PC-9 (cell line): ENCODE measurements at regions not wholly inside any gene's neighbourhood (a gene's known extent, or its start where the extent isn't known, plus 50 kb on each side); places are given as distances from the start of the nearest gene placed in this dataset.
"Not testable (repeated sequence)": the region's sequence is repeated elsewhere in the genome, so short reads cannot be mapped to it uniquely, and the experiment has no call there.

Experiments
- BruUV-seq: library from RNA; stranded (reverse); fragments of 400-500 nt; replicated peaks from 2 replicates; lab custom pipeline; 2021; lab: Mats Ljungman, UMichigan
- CTCF ChIA-PET: fragments of 300-600 bp; sonication (Branson Sonifier 250); formaldehyde crosslinking; loops from one replicate; lab custom pipeline; 2022; ENCODE audit warnings: antibody characterized with exemption; lab: Charles Lee
- POLR2A ChIA-PET: fragments of 300-600 bp; sonication (Branson Sonifier 250); formaldehyde crosslinking; loops from one replicate; lab custom pipeline; 2022; ENCODE audit warnings: antibody characterized with exemption; ENCODE audit not compliant: unreplicated experiment; lab: Charles Lee
- DNase-seq, 2 experiments: peaks; one replicate each; pipeline versions ENCODE4 v3.0.0 to v3.0.0-alpha.2; 2015 to 2022; ENCODE audit warnings: mixed read lengths in 1 of 2
- H2AFZ ChIP-seq: fragments of 200-600 bp; sonication (generic); 2 replicates; pipeline ENCODE4 v1.8.1; 2017; ENCODE audit warnings: antibody characterized with exemption
- H3F3A ChIP-seq: fragments of 200-600 bp; sonication (generic); 2 replicates; pipeline ENCODE4 v1.8.1; 2017; ENCODE audit warnings: antibody characterized with exemption, mild to moderate bottlenecking, low read depth; ENCODE audit not compliant: insufficient read depth
- H3K27ac ChIP-seq: fragments of 200-600 bp; sonication (generic); 2 replicates; pipeline ENCODE4 v1.6.1; 2016; ENCODE audit warnings: mixed run types
- H3K27me3 ChIP-seq: fragments of 200-600 bp; sonication (generic); 2 replicates; pipeline ENCODE4 v1.6.1; 2016; ENCODE audit warnings: low read depth, mixed run types; ENCODE audit not compliant: insufficient read depth
- H3K36me3 ChIP-seq: fragments of 200-600 bp; sonication (generic); 2 replicates; pipeline ENCODE4 v1.6.1; 2016; ENCODE audit warnings: low read depth, mixed run types
- H3K4me1 ChIP-seq: fragments of 200-600 bp; sonication (generic); replicated peaks from 2 replicates; pipeline ENCODE4 v1.6.1; 2016; ENCODE audit warnings: mixed run types; ENCODE audit not compliant: insufficient read depth
- H3K4me2 ChIP-seq: fragments of 200-600 bp; sonication (generic); 2 replicates; pipeline ENCODE4 v1.6.1; 2017; ENCODE audit warnings: mixed run types
- H3K4me3 ChIP-seq: fragments of 200-600 bp; sonication (generic); 2 replicates; pipeline ENCODE4 v1.6.1; 2016; ENCODE audit warnings: mixed run types
- H3K79me2 ChIP-seq: fragments of 200-600 bp; sonication (generic); 2 replicates; pipeline ENCODE4 v1.6.1; 2017; ENCODE audit warnings: low read depth, mixed run types
- H3K9me2 ChIP-seq: fragments of 200-600 bp; sonication (generic); 2 replicates; pipeline ENCODE4 v1.8.1; 2017; ENCODE audit warnings: mild to moderate bottlenecking; ENCODE audit not compliant: insufficient read depth
- H3K9me3 ChIP-seq: fragments of 200-600 bp; sonication (generic); 2 replicates; pipeline ENCODE4 v1.8.1; 2016; ENCODE audit warnings: low read depth; ENCODE audit not compliant: insufficient read depth
- H4K20me1 ChIP-seq: fragments of 200-600 bp; sonication (generic); 2 replicates; pipeline ENCODE4 v1.8.1; 2017; ENCODE audit not compliant: insufficient read depth
- intact Hi-C: fragments of 100-400 bp; cut with micrococcal nuclease; formaldehyde crosslinking; loops from one replicate; pipeline ENCODE4 v1.10.0; 2022; ENCODE audit not compliant: unreplicated experiment
- TF ChIP-seq, protein P1 (sequence below): fragments of 200-600 bp; sonication (generic); conservative IDR thresholded peaks from 2 replicates; pipeline ENCODE4 v1.6.1; 2017; ENCODE audit warnings: mixed run types, antibody characterized with exemption, mild to moderate bottlenecking, moderate library complexity

DNA sequence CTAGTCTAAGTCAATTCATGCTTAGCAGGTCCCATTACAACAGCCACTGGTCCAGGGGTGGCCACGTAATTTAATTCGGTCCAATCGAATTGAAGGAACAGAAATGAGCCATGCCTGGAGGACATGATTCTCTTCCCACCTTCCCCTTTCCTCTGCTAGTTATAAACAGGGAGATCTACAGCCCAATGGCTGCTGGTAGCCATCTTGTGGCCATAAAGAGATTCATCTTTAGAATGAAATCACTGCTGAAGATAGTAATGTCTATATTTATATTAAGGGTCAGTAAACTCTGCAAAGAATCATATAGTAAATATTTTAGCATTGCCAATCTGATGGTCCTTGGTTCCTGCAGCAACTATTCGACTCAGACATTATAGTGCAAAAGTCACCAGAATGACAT is 530.6 kb downstream of the TTLL7 start:
- H3K9me3 ChIP-seq, H3K4me3 ChIP-seq, H3K36me3 ChIP-seq, H2AFZ ChIP-seq, H3K27ac ChIP-seq, BruUV-seq, H3K9me2 ChIP-seq, H3K4me2 ChIP-seq, intact Hi-C loops, H4K20me1 ChIP-seq, H3K27me3 ChIP-seq, H3K4me1 ChIP-seq, H3K79me2 ChIP-seq, CTCF ChIA-PET, POLR2A ChIA-PET, DNase-seq, H3F3A ChIP-seq: not testable (repeated sequence)
- TF ChIP-seq, protein P1, sequence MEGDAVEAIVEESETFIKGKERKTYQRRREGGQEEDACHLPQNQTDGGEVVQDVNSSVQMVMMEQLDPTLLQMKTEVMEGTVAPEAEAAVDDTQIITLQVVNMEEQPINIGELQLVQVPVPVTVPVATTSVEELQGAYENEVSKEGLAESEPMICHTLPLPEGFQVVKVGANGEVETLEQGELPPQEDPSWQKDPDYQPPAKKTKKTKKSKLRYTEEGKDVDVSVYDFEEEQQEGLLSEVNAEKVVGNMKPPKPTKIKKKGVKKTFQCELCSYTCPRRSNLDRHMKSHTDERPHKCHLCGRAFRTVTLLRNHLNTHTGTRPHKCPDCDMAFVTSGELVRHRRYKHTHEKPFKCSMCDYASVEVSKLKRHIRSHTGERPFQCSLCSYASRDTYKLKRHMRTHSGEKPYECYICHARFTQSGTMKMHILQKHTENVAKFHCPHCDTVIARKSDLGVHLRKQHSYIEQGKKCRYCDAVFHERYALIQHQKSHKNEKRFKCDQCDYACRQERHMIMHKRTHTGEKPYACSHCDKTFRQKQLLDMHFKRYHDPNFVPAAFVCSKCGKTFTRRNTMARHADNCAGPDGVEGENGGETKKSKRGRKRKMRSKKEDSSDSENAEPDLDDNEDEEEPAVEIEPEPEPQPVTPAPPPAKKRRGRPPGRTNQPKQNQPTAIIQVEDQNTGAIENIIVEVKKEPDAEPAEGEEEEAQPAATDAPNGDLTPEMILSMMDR: peak; percentile 35; the same call in 1 of the 2 replicates

DNA sequence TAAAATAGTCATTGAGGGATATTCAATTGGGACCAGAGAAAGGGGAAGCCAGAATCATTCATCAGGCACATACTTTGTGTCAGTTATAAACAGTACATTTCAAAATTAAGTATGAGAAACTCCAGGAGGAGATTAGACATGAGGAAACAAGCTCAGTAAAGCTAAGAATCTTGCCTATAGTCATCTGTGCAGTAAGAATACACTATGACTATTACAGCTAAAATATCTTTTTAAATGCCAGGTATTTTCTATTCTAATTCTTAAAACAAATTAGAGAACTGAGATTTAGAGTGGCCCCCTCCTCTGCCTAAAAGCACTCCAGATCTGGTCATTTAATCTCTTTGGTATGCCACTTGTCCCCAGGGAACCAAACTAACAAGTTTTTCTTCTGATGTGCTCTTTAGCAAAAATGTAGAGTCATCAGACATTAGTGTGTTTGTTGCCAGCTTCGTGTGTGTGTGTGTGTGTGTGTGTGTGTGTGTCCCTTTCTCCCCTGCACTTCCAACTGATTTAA is 541.1 kb downstream of the TTLL7 start:
- H2AFZ ChIP-seq, H3K4me2 ChIP-seq, H3K9me2 ChIP-seq, H3K4me3 ChIP-seq, intact Hi-C loops, H3K4me1 ChIP-seq, H3F3A ChIP-seq, H3K79me2 ChIP-seq, H3K36me3 ChIP-seq, POLR2A ChIA-PET, H3K27ac ChIP-seq, DNase-seq, CTCF ChIA-PET, H3K9me3 ChIP-seq, BruUV-seq, H4K20me1 ChIP-seq, H3K27me3 ChIP-seq: not testable (repeated sequence)

DNA sequence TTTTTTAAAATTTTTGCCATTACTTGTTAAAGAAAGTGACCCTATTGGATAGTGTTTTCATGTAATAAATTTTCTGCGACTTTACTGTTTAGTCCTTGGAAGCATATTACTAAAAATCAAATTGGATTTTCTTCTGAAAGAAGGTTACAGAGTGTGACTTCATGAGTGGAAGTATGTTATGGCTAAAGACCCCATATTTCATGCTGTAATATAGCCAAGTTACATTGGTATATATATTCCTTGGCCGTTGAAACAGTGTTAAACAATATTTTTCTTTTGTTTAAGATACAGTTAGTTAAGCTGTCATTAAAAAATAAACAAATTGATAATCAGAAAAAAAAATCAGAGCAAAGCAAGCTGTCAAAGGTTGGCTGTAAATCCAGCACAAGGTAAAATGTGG is 541.7 kb downstream of the TTLL7 start:
- H3K27ac ChIP-seq, H3K9me2 ChIP-seq, H2AFZ ChIP-seq, H3K79me2 ChIP-seq, H3F3A ChIP-seq, POLR2A ChIA-PET, H3K4me1 ChIP-seq, intact Hi-C loops, H3K4me2 ChIP-seq, H3K4me3 ChIP-seq, H4K20me1 ChIP-seq, H3K9me3 ChIP-seq, CTCF ChIA-PET, DNase-seq, H3K36me3 ChIP-seq, H3K27me3 ChIP-seq, BruUV-seq: not testable (repeated sequence)

DNA sequence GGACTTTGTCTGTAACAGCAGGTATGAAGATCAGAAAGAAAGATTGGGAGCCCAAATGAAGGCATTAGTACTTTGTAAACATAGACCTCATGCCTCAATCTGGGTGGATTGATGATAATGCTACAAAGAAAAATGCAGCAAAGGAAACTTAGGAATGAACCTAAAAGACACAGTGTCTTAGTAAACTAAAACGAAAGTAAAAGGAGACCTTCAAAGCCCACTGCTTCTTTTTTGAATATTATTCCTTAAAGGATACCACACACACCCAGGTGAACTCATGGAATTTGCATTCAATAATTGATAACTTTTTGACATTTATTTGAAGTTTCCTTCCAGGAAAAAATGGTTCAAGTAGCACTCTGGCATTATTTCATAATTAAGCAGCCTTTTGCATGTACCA is 543.2 kb downstream of the TTLL7 start:
- H2AFZ ChIP-seq, H3F3A ChIP-seq, H3K4me3 ChIP-seq, H3K9me2 ChIP-seq, BruUV-seq, DNase-seq, H3K79me2 ChIP-seq, H3K9me3 ChIP-seq, H3K27ac ChIP-seq, H3K4me1 ChIP-seq, H3K36me3 ChIP-seq, H4K20me1 ChIP-seq, intact Hi-C loops, POLR2A ChIA-PET, H3K27me3 ChIP-seq, CTCF ChIA-PET: not testable (repeated sequence)
- H3K4me2 ChIP-seq: peak overlapping the region; percentile 32

DNA sequence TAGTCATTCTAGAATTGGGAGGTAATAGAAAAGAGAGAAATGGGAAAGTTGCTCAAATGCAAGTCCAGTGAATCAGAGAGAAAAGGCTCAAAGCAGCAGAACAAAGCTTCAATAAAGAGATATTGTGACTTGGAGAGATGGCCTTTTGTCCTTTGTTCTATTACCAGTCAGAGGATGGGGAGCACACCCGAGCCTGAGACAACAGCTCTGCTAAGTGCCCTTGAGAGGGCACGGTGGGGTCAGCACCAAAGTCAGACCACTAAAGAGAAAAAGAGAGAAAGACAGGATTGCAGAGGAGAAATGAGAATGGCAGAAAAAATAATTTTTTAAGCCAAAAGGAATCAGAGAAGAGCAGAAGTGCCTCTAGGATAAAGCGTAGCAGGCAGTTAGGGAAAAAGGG is 553.1 kb downstream of the TTLL7 start:
- CTCF ChIA-PET, H4K20me1 ChIP-seq: not testable (repeated sequence)

DNA sequence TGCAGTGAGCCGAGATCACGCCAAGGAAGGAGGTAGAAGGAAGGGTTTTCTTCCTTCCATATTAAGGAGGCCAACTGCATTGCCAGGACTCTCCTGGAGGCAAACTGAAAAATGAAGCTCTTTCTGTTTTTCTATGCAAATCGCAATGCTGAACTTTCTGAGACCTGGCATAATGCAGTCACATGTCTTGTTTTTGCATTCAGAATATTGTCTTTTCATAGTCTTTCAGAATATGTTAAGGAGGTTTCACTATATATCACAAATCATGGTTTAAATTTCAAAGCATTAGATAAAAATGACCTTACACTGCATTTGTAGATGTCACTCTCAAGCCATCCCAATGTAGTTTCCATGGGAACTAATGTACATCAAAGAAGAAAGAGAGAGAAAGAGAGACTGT is 556.5 kb downstream of the TTLL7 start:
- H4K20me1 ChIP-seq, H3K4me3 ChIP-seq, BruUV-seq, intact Hi-C loops, CTCF ChIA-PET, DNase-seq, H3K36me3 ChIP-seq, H3K9me2 ChIP-seq, H3K4me1 ChIP-seq, H3F3A ChIP-seq, H3K4me2 ChIP-seq, H3K27me3 ChIP-seq, H3K27ac ChIP-seq, H3K9me3 ChIP-seq, H2AFZ ChIP-seq, H3K79me2 ChIP-seq, POLR2A ChIA-PET: not testable (repeated sequence)

More for the DNA sequence above, 553.1 kb downstream of the TTLL7 start:
- H3K36me3 ChIP-seq, H3K27me3 ChIP-seq, POLR2A ChIA-PET, H2AFZ ChIP-seq, H3K9me2 ChIP-seq, H3K79me2 ChIP-seq, DNase-seq, H3K4me1 ChIP-seq, H3K4me2 ChIP-seq, BruUV-seq, intact Hi-C loops, H3K9me3 ChIP-seq, H3F3A ChIP-seq, H3K27ac ChIP-seq, H3K4me3 ChIP-seq: not testable (repeated sequence)

DNA sequence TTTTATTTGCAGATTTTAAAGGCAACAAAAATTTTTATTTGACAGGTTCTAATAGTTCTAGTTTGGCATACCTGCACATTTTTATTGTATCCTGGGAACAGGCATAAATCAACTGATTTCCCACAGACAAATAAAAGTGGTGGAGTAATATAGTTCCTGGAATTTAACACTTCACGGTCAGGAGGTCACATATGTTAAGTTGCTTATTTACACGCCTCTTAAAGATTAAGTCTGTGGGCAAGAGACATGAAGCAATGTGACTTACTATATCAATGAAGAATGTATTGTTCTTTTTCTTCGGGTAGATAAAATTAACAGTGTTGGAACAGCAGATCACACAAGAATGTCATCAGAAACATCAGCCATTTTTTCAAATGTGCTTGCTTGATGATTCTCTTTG is 558.3 kb downstream of the TTLL7 start:
- H3K79me2 ChIP-seq, intact Hi-C loops, H3K9me3 ChIP-seq, H4K20me1 ChIP-seq, DNase-seq, H3K36me3 ChIP-seq, H3K27ac ChIP-seq, H3K9me2 ChIP-seq, H3K4me3 ChIP-seq, H3K4me2 ChIP-seq, CTCF ChIA-PET, H3K27me3 ChIP-seq, BruUV-seq, POLR2A ChIA-PET, H2AFZ ChIP-seq, H3K4me1 ChIP-seq, H3F3A ChIP-seq: not testable (repeated sequence)
